ENCODE measurements at regions not wholly inside any gene's neighbourhood (a gene's known extent, or its start where the extent isn't known, plus 50 kb on each side); places are given as distances from the start of the nearest gene placed in this dataset.

DNA sequence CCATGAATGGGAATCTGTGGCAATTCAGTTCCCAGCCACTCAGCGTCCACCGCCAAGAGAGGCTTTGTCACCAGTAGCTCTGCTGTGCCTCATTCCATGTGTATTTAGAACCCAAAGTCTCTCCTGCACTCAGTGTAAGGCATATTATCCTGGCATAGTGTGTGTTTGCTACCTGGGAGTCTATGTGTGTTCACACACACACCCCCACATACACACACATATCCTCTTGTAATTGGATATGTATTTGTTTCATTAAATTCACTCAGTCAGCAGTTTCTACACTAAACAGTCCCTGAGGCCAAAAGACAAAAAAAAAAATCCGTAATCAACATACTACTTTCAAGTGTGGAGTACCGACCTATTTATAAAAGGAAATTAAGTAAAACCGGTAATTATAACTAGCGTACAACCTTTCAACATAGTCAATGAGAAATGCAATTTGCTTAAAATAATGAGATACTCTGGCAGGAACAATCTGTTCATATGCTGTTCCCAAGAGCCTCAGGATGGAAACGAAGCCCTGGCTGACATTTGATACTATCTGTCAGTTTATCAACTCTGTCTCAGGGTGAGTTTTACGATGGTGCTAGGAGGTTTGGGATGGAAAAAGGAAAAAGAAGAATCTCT, 425.8 kb upstream of the CELF2 start:
- Mint-ChIP-seq H3K4me1 (no peaks in the 10 kb centered on the region), H3K9me3 (no peaks in the 10 kb centered on the region), H3K36me3 (no peaks in the 10 kb centered on the region), H3K4me3 (no peak overlapping the region), H3K27me3 (peaks cover 13 to 31% of the 10 kb centered on the region in 2 donors), H3K27ac (no peak overlapping the region)
- Histone ChIP-seq H3K27ac (ENCODE audit: low read length) (no peak overlapping the region), H3K4me1 (ENCODE audit: control insufficient read depth in 1 of 2, extremely low read depth in 1 of 2, insufficient read depth in 2 of 2, low read length in 2 of 2) (no peaks in the 10 kb centered on the region), H3K27me3 (replicated peaks in 1 of 2; ENCODE audit: control insufficient read depth in 2 of 2, extremely low read depth in 1 of 2, insufficient read depth in 2 of 2, low read length in 1 of 2) (peaks cover 0 to 5% of the 10 kb centered on the region in 2 experiments), H3K36me3 (ENCODE audit: control insufficient read depth in 2 of 2, extremely low read depth in 1 of 2, insufficient read depth in 1 of 2, low read length in 1 of 2) (no peaks in the 10 kb centered on the region), H3K4me3 (ENCODE audit: control insufficient read depth in 1 of 2, extremely low read depth in 1 of 2, low read length in 1 of 2) (no peak overlapping the region), H3K9me3 (no peaks in the 10 kb centered on the region)
- CTCF ChIA-PET, result no interaction called here
- POLR2A ChIA-PET, result no interaction called here
- 100% methylated on average over 2 of the region's 8 CpGs for WGBS (ENCODE audit: insufficient coverage)
- no peak for DNase-seq
- ATAC-seq (replicated peaks in 1 of 4), result no peak

DNA sequence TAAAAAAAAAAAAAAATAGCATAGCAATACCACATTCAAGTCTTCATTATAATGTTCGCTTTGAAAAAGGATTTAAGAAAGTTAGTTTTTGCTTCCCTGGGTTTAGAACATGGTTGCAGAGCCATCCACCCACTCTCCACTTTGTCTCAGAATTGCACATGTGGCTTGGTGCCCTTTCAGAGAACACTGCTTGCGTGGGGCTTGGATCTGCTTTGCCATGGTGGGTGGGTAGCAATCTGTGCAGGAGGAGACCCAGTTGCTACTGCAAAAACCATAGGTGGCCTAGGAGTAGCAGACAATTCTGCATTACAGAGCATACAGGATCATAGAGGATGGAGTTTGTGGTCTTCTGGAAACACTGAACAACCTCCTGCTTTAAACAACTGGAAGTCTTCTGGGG, 421.4 kb upstream of the CELF2 start:
- Mint-ChIP-seq H3K27ac (no peak overlapping the region), H3K9me3 (no peaks in the 10 kb centered on the region), H3K36me3 (no peaks in the 10 kb centered on the region), H3K27me3 (peaks cover 2 to 25% of the 10 kb centered on the region in 2 donors), H3K4me1 (no peaks in the 10 kb centered on the region), H3K4me3 (no peak overlapping the region)
- Histone ChIP-seq H3K27ac (ENCODE audit: low read length) (no peak overlapping the region), H3K4me1 (ENCODE audit: control insufficient read depth in 1 of 2, extremely low read depth in 1 of 2, insufficient read depth in 2 of 2, low read length in 2 of 2) (no peaks in the 10 kb centered on the region), H3K9me3 (no peaks in the 10 kb centered on the region), H3K4me3 (ENCODE audit: control insufficient read depth in 1 of 2, extremely low read depth in 1 of 2, low read length in 1 of 2) (no peak overlapping the region), H3K27me3 (replicated peaks in 1 of 2; ENCODE audit: control insufficient read depth in 2 of 2, extremely low read depth in 1 of 2, insufficient read depth in 2 of 2, low read length in 1 of 2) (no peaks in the 10 kb centered on the region), H3K36me3 (ENCODE audit: control insufficient read depth in 2 of 2, extremely low read depth in 1 of 2, insufficient read depth in 1 of 2, low read length in 1 of 2) (no peaks in the 10 kb centered on the region)
- no peak for DNase-seq
- ATAC-seq (replicated peaks in 1 of 4), result no peak
- 60% methylated on average over 1 of the region's 2 CpGs for WGBS (ENCODE audit: insufficient coverage)
- CTCF ChIA-PET, result no interaction called here
- POLR2A ChIA-PET, result no interaction called here

DNA sequence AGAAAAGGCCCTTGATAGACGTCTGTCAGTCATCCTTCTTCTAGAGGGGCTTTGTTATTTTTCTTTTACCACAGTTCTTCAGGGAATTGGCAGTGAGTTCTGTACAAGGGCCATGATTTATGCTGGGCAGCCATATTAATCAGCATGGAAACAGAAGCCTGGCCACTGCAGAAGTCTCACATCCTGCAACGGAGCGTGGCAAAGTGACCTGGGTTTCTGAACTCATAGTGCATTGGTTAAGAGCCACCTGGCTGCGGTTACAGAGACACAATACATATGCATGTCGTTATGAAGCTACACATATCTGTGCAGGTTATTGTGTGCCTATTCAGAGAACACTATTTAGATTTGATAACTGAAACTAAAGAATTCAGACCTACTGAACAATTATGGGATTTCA, 419.4 kb upstream of the CELF2 start:
- Mint-ChIP-seq H3K9me3 (no peaks in the 10 kb centered on the region), H3K4me3 (no peak overlapping the region), H3K27ac (no peak overlapping the region), H3K36me3 (no peaks in the 10 kb centered on the region), H3K4me1 (no peaks in the 10 kb centered on the region), H3K27me3 (peaks cover 3 to 25% of the 10 kb centered on the region in 2 donors)
- Histone ChIP-seq H3K36me3 (ENCODE audit: control insufficient read depth in 2 of 2, extremely low read depth in 1 of 2, insufficient read depth in 1 of 2, low read length in 1 of 2) (no peaks in the 10 kb centered on the region), H3K9me3 (no peaks in the 10 kb centered on the region), H3K4me1 (ENCODE audit: control insufficient read depth in 1 of 2, extremely low read depth in 1 of 2, insufficient read depth in 2 of 2, low read length in 2 of 2) (no peaks in the 10 kb centered on the region), H3K4me3 (ENCODE audit: control insufficient read depth in 1 of 2, extremely low read depth in 1 of 2, low read length in 1 of 2) (no peak overlapping the region), H3K27me3 (replicated peaks in 1 of 2; ENCODE audit: control insufficient read depth in 2 of 2, extremely low read depth in 1 of 2, insufficient read depth in 2 of 2, low read length in 1 of 2) (no peaks in the 10 kb centered on the region), H3K27ac (ENCODE audit: low read length) (no peak overlapping the region)
- ChIA-PET POLR2A (no interaction called here), CTCF (no interaction called here)
- ATAC-seq (replicated peaks in 1 of 4), result no peak
- no peak for DNase-seq
- 86% methylated on average over 2 of the region's 5 CpGs for WGBS (ENCODE audit: insufficient coverage)

DNA sequence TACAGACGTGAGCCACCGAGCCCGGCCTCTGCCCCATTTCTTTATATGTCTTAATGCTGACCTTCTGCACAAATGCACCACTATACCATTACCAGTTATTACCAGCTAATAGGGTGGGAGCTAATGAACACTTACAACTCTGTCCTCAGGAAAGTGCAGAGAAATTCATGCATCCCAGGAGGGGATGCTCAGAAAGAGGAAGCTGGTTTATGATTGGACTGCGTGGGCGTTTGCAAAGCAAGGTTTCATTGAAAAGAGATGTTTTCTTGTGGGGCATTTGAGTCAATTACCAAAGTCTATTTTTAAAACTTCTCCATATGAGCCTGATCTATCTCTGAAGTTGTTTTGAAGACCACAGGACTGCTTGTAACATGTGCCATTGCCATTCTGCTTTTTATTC, 417.7 kb upstream of the CELF2 start:
- CTCF ChIA-PET, result no interaction called here
- no peak overlapping the region for H3K4me3 ChIP-seq (ENCODE audit: control insufficient read depth in 1 of 2, extremely low read depth in 1 of 2, low read length in 1 of 2)
- H3K27me3 Mint-ChIP-seq, result peaks cover 3 to 21% of the 10 kb centered on the region in 2 donors
- no peaks in the 10 kb centered on the region for H3K36me3 ChIP-seq (ENCODE audit: control insufficient read depth in 2 of 2, extremely low read depth in 1 of 2, insufficient read depth in 1 of 2, low read length in 1 of 2)
- DNase-seq, result no peak
- H3K4me1 ChIP-seq (ENCODE audit: control insufficient read depth in 1 of 2, extremely low read depth in 1 of 2, insufficient read depth in 2 of 2, low read length in 2 of 2), result no peaks in the 10 kb centered on the region
- no peaks in the 10 kb centered on the region for H3K27me3 ChIP-seq (replicated peaks in 1 of 2; ENCODE audit: control insufficient read depth in 2 of 2, extremely low read depth in 1 of 2, insufficient read depth in 2 of 2, low read length in 1 of 2)
- H3K27ac Mint-ChIP-seq, result no peak overlapping the region
- H3K9me3 ChIP-seq, result no peaks in the 10 kb centered on the region
- peaks cover 0 to 3% (median 0%) of the 10 kb centered on the region in 3 donors for H3K9me3 Mint-ChIP-seq
- H3K36me3 Mint-ChIP-seq, result no peaks in the 10 kb centered on the region
- POLR2A ChIA-PET, result no interaction called here
- no CpG with 5 or more reads among the region's 5 CpGs for WGBS (ENCODE audit: insufficient coverage)
- no peak overlapping the region for H3K27ac ChIP-seq (ENCODE audit: low read length)
- ATAC-seq (replicated peaks in 1 of 4), result no peak
- no peak overlapping the region for H3K4me3 Mint-ChIP-seq
- H3K4me1 Mint-ChIP-seq, result no peaks in the 10 kb centered on the region

DNA sequence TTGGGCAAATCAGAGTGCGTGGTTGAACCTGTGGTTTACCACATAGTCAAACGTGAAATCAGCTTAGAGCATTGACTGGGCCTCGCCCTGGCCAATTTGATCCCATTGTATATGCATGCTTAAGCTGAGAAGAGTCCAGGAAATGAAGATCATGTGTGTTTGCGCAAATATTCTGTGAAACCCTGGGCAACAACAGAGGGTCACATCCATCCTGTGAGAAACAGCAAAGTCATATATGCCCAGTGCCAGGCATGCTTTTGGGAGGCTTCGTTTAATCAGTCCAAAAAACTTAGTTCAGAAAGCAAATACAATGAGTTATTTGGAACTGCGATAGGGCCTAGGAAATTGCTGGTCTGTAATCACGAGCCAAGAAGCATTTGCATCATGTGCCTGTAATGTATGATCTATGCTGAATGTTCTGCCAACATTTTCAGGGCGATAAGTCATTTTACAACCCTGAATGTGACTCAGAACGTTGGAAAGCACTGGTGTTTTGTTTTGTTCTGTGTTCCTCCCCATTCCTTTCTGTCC, 412.1 kb upstream of the CELF2 start:
- no peak overlapping the region for H3K27ac ChIP-seq (ENCODE audit: low read length)
- no peak for DNase-seq
- H3K9me3 Mint-ChIP-seq, result peaks cover 0 to 4% (median 0%) of the 10 kb centered on the region in 3 donors
- no peak overlapping the region for H3K27ac Mint-ChIP-seq
- no peak for ATAC-seq (replicated peaks in 1 of 4)
- POLR2A ChIA-PET, result no interaction called here
- no peaks in the 10 kb centered on the region for H3K4me1 Mint-ChIP-seq
- no peaks in the 10 kb centered on the region for H3K4me1 ChIP-seq (ENCODE audit: control insufficient read depth in 1 of 2, extremely low read depth in 1 of 2, insufficient read depth in 2 of 2, low read length in 2 of 2)
- CTCF ChIA-PET, result no interaction called here
- H3K4me3 Mint-ChIP-seq, result no peak overlapping the region
- 69% methylated on average over 7 of the region's 9 CpGs for WGBS (ENCODE audit: insufficient coverage)
- no peaks in the 10 kb centered on the region for H3K27me3 ChIP-seq (replicated peaks in 1 of 2; ENCODE audit: control insufficient read depth in 2 of 2, extremely low read depth in 1 of 2, insufficient read depth in 2 of 2, low read length in 1 of 2)
- peaks cover 9 to 24% of the 10 kb centered on the region in 2 donors for H3K27me3 Mint-ChIP-seq
- no peaks in the 10 kb centered on the region for H3K36me3 Mint-ChIP-seq
- no peaks in the 10 kb centered on the region for H3K9me3 ChIP-seq
- no peak overlapping the region for H3K4me3 ChIP-seq (ENCODE audit: control insufficient read depth in 1 of 2, extremely low read depth in 1 of 2, low read length in 1 of 2)
- H3K36me3 ChIP-seq (ENCODE audit: control insufficient read depth in 2 of 2, extremely low read depth in 1 of 2, insufficient read depth in 1 of 2, low read length in 1 of 2), result no peaks in the 10 kb centered on the region

DNA sequence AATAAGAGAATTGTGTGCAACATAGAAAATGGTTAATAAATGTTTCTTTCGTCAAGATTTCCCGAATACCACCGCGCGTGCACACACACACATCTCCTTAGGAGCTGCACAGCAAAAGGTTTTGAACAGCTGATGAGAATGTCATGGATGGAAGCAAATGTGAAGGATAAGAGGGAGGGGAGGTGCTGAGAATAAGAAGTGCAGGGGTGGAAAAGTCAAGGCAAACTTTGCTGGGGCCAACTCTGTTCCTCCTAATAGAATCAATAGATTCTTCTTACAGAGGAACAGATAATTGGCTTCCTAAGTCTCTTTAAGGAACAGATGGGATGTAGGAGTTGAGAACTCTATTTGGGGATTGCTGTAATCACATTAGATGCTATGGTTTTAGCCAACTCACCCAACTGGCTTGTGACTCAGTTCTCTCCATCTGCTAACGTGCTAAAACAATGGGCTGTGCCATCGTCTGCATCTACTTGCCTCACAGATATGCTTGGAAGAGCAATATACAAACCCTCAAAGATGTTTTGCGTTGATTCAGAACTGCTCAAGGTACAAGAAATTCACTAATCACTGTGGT, 408.2 kb upstream of the CELF2 start:
- H3K27ac ChIP-seq (ENCODE audit: low read length), result no peak overlapping the region
- Mint-ChIP-seq H3K27me3 (peaks cover 5 to 17% of the 10 kb centered on the region in 2 donors), H3K36me3 (no peaks in the 10 kb centered on the region), H3K4me3 (no peak overlapping the region), H3K9me3 (peaks cover 0 to 4% (median 0%) of the 10 kb centered on the region in 3 donors), H3K27ac (no peak overlapping the region), H3K4me1 (no peaks in the 10 kb centered on the region)
- DNase-seq, result no peak
- H3K27me3 ChIP-seq (replicated peaks in 1 of 2; ENCODE audit: control insufficient read depth in 2 of 2, extremely low read depth in 1 of 2, insufficient read depth in 2 of 2, low read length in 1 of 2), result no peaks in the 10 kb centered on the region
- no peak overlapping the region for H3K4me3 ChIP-seq (ENCODE audit: control insufficient read depth in 1 of 2, extremely low read depth in 1 of 2, low read length in 1 of 2)
- WGBS (ENCODE audit: insufficient coverage), result no CpG with 5 or more reads among the region's 8 CpGs
- ChIA-PET CTCF (no interaction called here), POLR2A (no interaction called here)
- ATAC-seq (replicated peaks in 1 of 4), result no peak
- no peaks in the 10 kb centered on the region for H3K4me1 ChIP-seq (ENCODE audit: control insufficient read depth in 1 of 2, extremely low read depth in 1 of 2, insufficient read depth in 2 of 2, low read length in 2 of 2)
- no peaks in the 10 kb centered on the region for H3K9me3 ChIP-seq
- no peaks in the 10 kb centered on the region for H3K36me3 ChIP-seq (ENCODE audit: control insufficient read depth in 2 of 2, extremely low read depth in 1 of 2, insufficient read depth in 1 of 2, low read length in 1 of 2)
